ENCODE measurements at regions not wholly inside any gene's neighbourhood (a gene's known extent, or its start where the extent isn't known, plus 50 kb on each side); places are given as distances from the start of the nearest gene placed in this dataset.

GRCh38 chr18:25544546-25545287 lies 192.8 kb upstream of the ZNF521 start:
- H3K9me3 ChIP-seq = no peaks in the 10 kb centered on the region
- no peak overlapping the region for H3K27ac ChIP-seq
- TF ChIP-seq POLR2A (IDR thresholded peaks at IDR 0.05) = no peak
- no peak for TF ChIP-seq CTCF (IDR thresholded peaks at IDR 0.05)
- DNase-seq = no peak
- no peaks in the 10 kb centered on the region for H3K27me3 ChIP-seq
- no peaks in the 10 kb centered on the region for H3K36me3 ChIP-seq
- intact Hi-C loops (cut with DNase I; ENCODE audit: low total_unique reads) = no loop called here
- H3K4me1 ChIP-seq = no peaks in the 10 kb centered on the region
- no peak overlapping the region for H3K4me3 ChIP-seq

- Histone ChIP-seq H3K4me1 (no peaks in the 10 kb centered on the region), H3K4me3 (no peak overlapping the region), H3K36me3 (no peaks in the 10 kb centered on the region), H3K27me3 (no peaks in the 10 kb centered on the region), H3K27ac (no peak overlapping the region), H3K9me3 (no peaks in the 10 kb centered on the region)
- no peak for DNase-seq
- TF ChIP-seq POLR2A (IDR thresholded peaks at IDR 0.05) (no peak), CTCF (IDR thresholded peaks at IDR 0.05) (no peak)
- intact Hi-C loops (cut with DNase I; ENCODE audit: low total_unique reads) = no loop called here
Measured at GRCh38 chr18:25538175-25538922, 186.4 kb upstream of the ZNF521 start.

GRCh38 chr18:25535495-25535894 lies 183.5 kb upstream of the ZNF521 start:
- no peak overlapping the region for H3K4me3 ChIP-seq
- H3K36me3 ChIP-seq = no peaks in the 10 kb centered on the region
- H3K27ac ChIP-seq = no peak overlapping the region
- H3K4me1 ChIP-seq = no peaks in the 10 kb centered on the region
- no peaks in the 10 kb centered on the region for H3K9me3 ChIP-seq
- no peaks in the 10 kb centered on the region for H3K27me3 ChIP-seq
- no peak for DNase-seq
- intact Hi-C loops (cut with DNase I; ENCODE audit: low total_unique reads) = no loop called here
- TF ChIP-seq CTCF (IDR thresholded peaks at IDR 0.05) (no peak), POLR2A (IDR thresholded peaks at IDR 0.05) (no peak)

GRCh38 chr18:25534401-25534800 lies 182.4 kb upstream of the ZNF521 start:
- Histone ChIP-seq H3K27me3 (no peaks in the 10 kb centered on the region), H3K9me3 (no peaks in the 10 kb centered on the region), H3K36me3 (no peaks in the 10 kb centered on the region), H3K27ac (no peak overlapping the region), H3K4me3 (no peak overlapping the region), H3K4me1 (no peaks in the 10 kb centered on the region)
- intact Hi-C loops (cut with DNase I; ENCODE audit: low total_unique reads) = no loop called here
- no peak for DNase-seq
- no peak for TF ChIP-seq POLR2A (IDR thresholded peaks at IDR 0.05)
- TF ChIP-seq CTCF (IDR thresholded peaks at IDR 0.05) = no peak

GRCh38 chr18:25533218-25533617 lies 181.3 kb upstream of the ZNF521 start:
- intact Hi-C loops (cut with DNase I; ENCODE audit: low total_unique reads) = no loop called here
- no peak for DNase-seq

More at GRCh38 chr18:25533218-25533617, 181.3 kb upstream of the ZNF521 start:
- TF ChIP-seq POLR2A (IDR thresholded peaks at IDR 0.05) = no peak
- H3K4me3 ChIP-seq = no peak overlapping the region
- no peaks in the 10 kb centered on the region for H3K4me1 ChIP-seq
- no peaks in the 10 kb centered on the region for H3K27me3 ChIP-seq
- no peak overlapping the region for H3K27ac ChIP-seq
- H3K9me3 ChIP-seq = no peaks in the 10 kb centered on the region
- H3K36me3 ChIP-seq = no peaks in the 10 kb centered on the region

All from uterus (tissue), 3 donors.